ENCODE measurements at regions not wholly inside any gene's neighbourhood (a gene's known extent, or its start where the extent isn't known, plus 50 kb on each side); places are given as distances from the start of the nearest gene placed in this dataset.

- DNase-seq: no peak
Measured at GRCh38 chr15:94691169-94691568, 459.8 kb downstream of the MCTP2 start.

- no peak for DNase-seq
Measured at GRCh38 chr15:94692710-94693109, 461.3 kb downstream of the MCTP2 start.

- no peak for DNase-seq
Measured at GRCh38 chr15:94700211-94700610, 468.9 kb downstream of the MCTP2 start.

- no peak for DNase-seq
Measured at GRCh38 chr15:94701281-94701985, 470.1 kb downstream of the MCTP2 start.

GRCh38 chr15:94703596-94703995 is 472.2 kb downstream of the MCTP2 start:
- DNase-seq: no peak

- no peak for DNase-seq
Measured at GRCh38 chr15:94704421-94704820, 473.1 kb downstream of the MCTP2 start.

GRCh38 chr15:94704946-94705345 is 473.6 kb downstream of the MCTP2 start:
- no peak for DNase-seq

- no peak for DNase-seq
Measured at GRCh38 chr15:94709319-94709718, 478.0 kb downstream of the MCTP2 start.

GRCh38 chr15:94722024-94722636 is 490.8 kb downstream of the MCTP2 start:
- DNase-seq: no peak

- DNase-seq: no peak
Measured at GRCh38 chr15:94723801-94724200, 492.4 kb downstream of the MCTP2 start.

- DNase-seq: no peak
Measured at GRCh38 chr15:94731286-94731685, 499.9 kb downstream of the MCTP2 start.

- no peak for DNase-seq
Measured at GRCh38 chr15:94734460-94734859, 503.1 kb downstream of the MCTP2 start.

GRCh38 chr15:94736236-94736635 is 504.9 kb downstream of the MCTP2 start:
- DNase-seq: no peak

GRCh38 chr15:94739639-94740038 is 508.3 kb downstream of the MCTP2 start:
- DNase-seq: no peak

GRCh38 chr15:94740469-94740868 is 509.1 kb downstream of the MCTP2 start:
- no peak for DNase-seq

GRCh38 chr15:94743668-94744067 is 512.3 kb downstream of the MCTP2 start:
- no peak for DNase-seq

- no peak for DNase-seq
Measured at GRCh38 chr15:94744080-94744793, 512.9 kb downstream of the MCTP2 start.

- no peak for DNase-seq
Measured at GRCh38 chr15:94745371-94745770, 514.0 kb downstream of the MCTP2 start.

GRCh38 chr15:94747510-94747909 is 516.1 kb downstream of the MCTP2 start:
- no peak for DNase-seq

- DNase-seq: no peak
Measured at GRCh38 chr15:94749811-94750617, 518.7 kb downstream of the MCTP2 start.

GRCh38 chr15:94760348-94760747 is 529.0 kb downstream of the MCTP2 start:
- DNase-seq: no peak

- no peak for DNase-seq
Measured at GRCh38 chr15:94761574-94761973, 530.2 kb downstream of the MCTP2 start.

GRCh38 chr15:94769089-94769488 is 537.7 kb downstream of the MCTP2 start:
- no peak for DNase-seq

All from activated T-cell treated with anti-CD3 and anti-CD28 coated beads for 4 hours (primary cell).